ENCODE measurements at regions not wholly inside any gene's neighbourhood (a gene's known extent, or its start where the extent isn't known, plus 50 kb on each side); places are given as distances from the start of the nearest gene placed in this dataset.

- H3K36me3 ChIP-seq (ENCODE audit: control insufficient read depth, insufficient read depth, low read length), result no peaks in the 10 kb centered on the region
- 100% methylated on average over 1 of the region's 2 CpGs; no CpG with 5 or more reads in 1 of the 2 experiments for WGBS, 2 experiments (ENCODE audit: insufficient coverage in 2 of 2)
Observed at GRCh38 chr6:81820422-81820821, 67.9 kb upstream of the TENT5A start.

DNA sequence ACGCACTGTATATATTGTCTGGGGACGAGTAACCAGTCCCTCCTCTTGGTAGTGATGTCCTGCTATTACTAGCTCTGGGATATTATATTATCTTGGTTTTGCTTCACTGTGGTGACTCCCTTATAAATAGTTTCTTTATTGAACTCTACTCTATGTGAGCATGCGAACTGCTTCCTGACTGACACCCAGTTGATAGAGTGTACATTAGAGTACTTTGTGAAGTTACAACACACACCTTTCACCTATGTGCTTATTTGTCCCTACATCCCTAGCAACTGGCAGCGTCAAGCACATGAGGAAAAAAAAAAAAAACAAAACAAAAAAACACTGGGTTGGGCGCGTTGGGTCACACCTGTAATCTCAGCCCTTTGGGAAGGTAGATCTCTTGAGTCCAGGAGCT lies 67.3 kb upstream of the TENT5A start:
- H3K27ac ChIP-seq (ENCODE audit: low read depth, low read length, severe bottlenecking), result no peak overlapping the region
- no peaks in the 10 kb centered on the region for H3K4me1 ChIP-seq (ENCODE audit: control insufficient read depth, insufficient read depth, low read length, poor library complexity, severe bottlenecking)
- no peak overlapping the region for H3K4me3 ChIP-seq (ENCODE audit: extremely low read depth, insufficient read depth, low read length, poor library complexity, severe bottlenecking)
- no peaks in the 10 kb centered on the region for H3K36me3 ChIP-seq (ENCODE audit: control insufficient read depth, insufficient read depth, low read length)
- H3K9me3 ChIP-seq (ENCODE audit: control insufficient read depth, low read length), result no peaks in the 10 kb centered on the region
- 83 to 92% methylated on average over 1 to 2 of the region's 6 CpGs for WGBS, 2 experiments (ENCODE audit: insufficient coverage in 2 of 2)

More at GRCh38 chr6:81820422-81820821, 67.9 kb upstream of the TENT5A start:
- no peak overlapping the region for H3K4me3 ChIP-seq (ENCODE audit: extremely low read depth, insufficient read depth, low read length, poor library complexity, severe bottlenecking)
- H3K4me1 ChIP-seq (ENCODE audit: control insufficient read depth, insufficient read depth, low read length, poor library complexity, severe bottlenecking), result no peaks in the 10 kb centered on the region
- no peak overlapping the region for H3K27ac ChIP-seq (ENCODE audit: low read depth, low read length, severe bottlenecking)
- H3K9me3 ChIP-seq (ENCODE audit: control insufficient read depth, low read length), result no peaks in the 10 kb centered on the region

- WGBS, 2 experiments (ENCODE audit: insufficient coverage in 2 of 2), result 100% methylated on average over 2 of the region's 2 CpGs; no CpG with 5 or more reads in 1 of the 2 experiments
- H3K9me3 ChIP-seq (ENCODE audit: control insufficient read depth, low read length), result no peaks in the 10 kb centered on the region
- H3K4me1 ChIP-seq (ENCODE audit: control insufficient read depth, insufficient read depth, low read length, poor library complexity, severe bottlenecking), result no peaks in the 10 kb centered on the region
Observed at GRCh38 chr6:81818901-81819361, 66.5 kb upstream of the TENT5A start.

DNA sequence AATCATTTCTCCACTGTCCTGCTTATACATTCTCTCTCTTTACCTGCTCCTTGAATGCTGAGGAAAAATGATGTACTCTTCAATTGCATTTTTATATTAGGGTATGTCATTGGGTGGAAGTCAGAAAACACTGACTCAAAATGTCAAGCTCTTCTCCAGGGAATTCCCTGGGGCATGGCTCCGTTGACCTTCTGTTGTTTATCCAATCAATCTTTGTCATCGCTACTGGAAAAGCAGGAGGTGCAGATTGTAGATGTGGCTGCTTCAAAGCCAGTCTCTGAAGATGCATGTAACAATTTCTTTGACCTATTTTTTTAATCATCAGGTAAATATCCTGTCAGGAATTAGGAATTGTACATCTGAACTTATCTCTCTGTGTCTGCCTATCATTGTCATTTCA lies 63.9 kb upstream of the TENT5A start:
- WGBS, 2 experiments (ENCODE audit: insufficient coverage in 2 of 2), result 75% methylated on average over 2 of the region's 2 CpGs; no CpG with 5 or more reads in 1 of the 2 experiments
- no peak overlapping the region for H3K4me3 ChIP-seq (ENCODE audit: extremely low read depth, insufficient read depth, low read length, poor library complexity, severe bottlenecking)
- H3K9me3 ChIP-seq (ENCODE audit: control insufficient read depth, low read length), result no peaks in the 10 kb centered on the region
- no peaks in the 10 kb centered on the region for H3K4me1 ChIP-seq (ENCODE audit: control insufficient read depth, insufficient read depth, low read length, poor library complexity, severe bottlenecking)
- H3K36me3 ChIP-seq (ENCODE audit: control insufficient read depth, insufficient read depth, low read length), result no peaks in the 10 kb centered on the region
- H3K27ac ChIP-seq (ENCODE audit: low read depth, low read length, severe bottlenecking), result no peak overlapping the region

More at GRCh38 chr6:81818901-81819361, 66.5 kb upstream of the TENT5A start:
- no peaks in the 10 kb centered on the region for H3K36me3 ChIP-seq (ENCODE audit: control insufficient read depth, insufficient read depth, low read length)
- no peak overlapping the region for H3K27ac ChIP-seq (ENCODE audit: low read depth, low read length, severe bottlenecking)
- no peak overlapping the region for H3K4me3 ChIP-seq (ENCODE audit: extremely low read depth, insufficient read depth, low read length, poor library complexity, severe bottlenecking)

DNA sequence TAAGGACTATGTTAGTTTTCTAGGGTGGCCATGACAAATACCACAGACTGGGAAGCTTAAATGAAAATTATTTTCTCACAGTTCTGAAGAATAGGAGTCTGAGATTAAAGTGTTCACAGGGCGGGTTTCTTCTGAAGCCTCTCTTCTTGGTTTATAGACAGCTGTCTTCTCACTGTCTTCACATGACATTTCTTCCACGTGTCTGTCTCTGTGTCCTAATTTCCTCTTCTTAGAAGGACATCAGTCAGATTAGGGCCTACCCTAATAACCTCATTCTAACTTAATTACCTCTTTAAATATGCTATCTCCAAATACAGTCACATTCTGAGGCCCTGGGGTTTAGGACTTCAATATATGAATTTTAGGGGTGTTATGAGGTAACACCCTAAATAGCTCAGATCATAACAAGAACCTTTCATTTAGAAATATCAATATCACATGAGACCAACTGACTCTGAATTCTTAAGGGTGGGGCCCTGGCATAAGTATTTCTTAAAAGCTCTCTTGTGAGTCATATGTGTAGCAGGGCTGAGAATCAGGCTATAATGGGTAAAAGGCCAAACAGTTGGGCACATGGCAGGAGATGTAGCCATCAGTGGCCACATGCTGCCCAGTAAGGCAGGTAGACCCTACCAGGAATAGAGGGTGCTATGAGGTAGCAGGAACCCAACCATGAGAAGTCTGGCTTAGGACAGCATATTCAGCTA lies 62.0 kb upstream of the TENT5A start:
- Histone ChIP-seq H3K27ac (ENCODE audit: low read depth, low read length, severe bottlenecking) (no peak overlapping the region), H3K36me3 (ENCODE audit: control insufficient read depth, insufficient read depth, low read length) (no peaks in the 10 kb centered on the region), H3K9me3 (ENCODE audit: control insufficient read depth, low read length) (no peaks in the 10 kb centered on the region), H3K4me3 (ENCODE audit: extremely low read depth, insufficient read depth, low read length, poor library complexity, severe bottlenecking) (no peak overlapping the region), H3K4me1 (ENCODE audit: control insufficient read depth, insufficient read depth, low read length, poor library complexity, severe bottlenecking) (no peaks in the 10 kb centered on the region)
- WGBS, 2 experiments (ENCODE audit: insufficient coverage in 2 of 2), result 69 to 79% methylated on average over 2 of the region's 2 CpGs

DNA sequence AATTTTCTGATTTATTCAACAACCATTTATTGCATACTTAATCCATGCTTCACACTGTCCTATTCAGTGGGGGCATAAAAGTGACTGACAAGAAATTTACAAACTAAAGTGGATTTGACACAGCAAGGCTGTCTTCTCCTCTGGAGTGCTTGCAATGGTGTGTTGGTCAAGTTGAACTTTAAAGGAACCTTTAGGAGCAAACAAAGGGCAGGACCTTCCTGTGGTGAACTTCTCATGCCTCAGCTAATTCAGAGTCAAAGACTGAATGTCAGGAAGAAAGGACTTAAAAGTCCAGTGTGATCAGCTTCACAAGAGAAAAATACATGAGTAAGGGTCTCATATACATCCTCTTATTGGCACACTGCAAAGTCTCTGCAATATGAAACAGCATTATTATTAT lies 60.8 kb upstream of the TENT5A start:
- Histone ChIP-seq H3K36me3 (ENCODE audit: control insufficient read depth, insufficient read depth, low read length) (no peaks in the 10 kb centered on the region), H3K27ac (ENCODE audit: low read depth, low read length, severe bottlenecking) (no peak overlapping the region), H3K4me1 (ENCODE audit: control insufficient read depth, insufficient read depth, low read length, poor library complexity, severe bottlenecking) (no peaks in the 10 kb centered on the region), H3K4me3 (ENCODE audit: extremely low read depth, insufficient read depth, low read length, poor library complexity, severe bottlenecking) (no peak overlapping the region), H3K9me3 (ENCODE audit: control insufficient read depth, low read length) (no peaks in the 10 kb centered on the region)

GRCh38 chr6:81812401-81812800 lies 59.9 kb upstream of the TENT5A start:
- H3K4me3 ChIP-seq (ENCODE audit: extremely low read depth, insufficient read depth, low read length, poor library complexity, severe bottlenecking), result no peak overlapping the region
- no peaks in the 10 kb centered on the region for H3K9me3 ChIP-seq (ENCODE audit: control insufficient read depth, low read length)
- H3K27ac ChIP-seq (ENCODE audit: low read depth, low read length, severe bottlenecking), result no peak overlapping the region
- WGBS, 2 experiments (ENCODE audit: insufficient coverage in 2 of 2), result 93 to 95% methylated on average over 3 of the region's 4 CpGs
- no peaks in the 10 kb centered on the region for H3K4me1 ChIP-seq (ENCODE audit: control insufficient read depth, insufficient read depth, low read length, poor library complexity, severe bottlenecking)
- no peaks in the 10 kb centered on the region for H3K36me3 ChIP-seq (ENCODE audit: control insufficient read depth, insufficient read depth, low read length)

- Histone ChIP-seq H3K27ac (ENCODE audit: low read depth, low read length, severe bottlenecking) (no peak overlapping the region), H3K36me3 (ENCODE audit: control insufficient read depth, insufficient read depth, low read length) (no peaks in the 10 kb centered on the region), H3K9me3 (ENCODE audit: control insufficient read depth, low read length) (no peaks in the 10 kb centered on the region), H3K4me1 (ENCODE audit: control insufficient read depth, insufficient read depth, low read length, poor library complexity, severe bottlenecking) (no peaks in the 10 kb centered on the region), H3K4me3 (ENCODE audit: extremely low read depth, insufficient read depth, low read length, poor library complexity, severe bottlenecking) (no peak overlapping the region)
- 95 to 100% methylated on average over 3 to 4 of the region's 6 CpGs for WGBS, 2 experiments (ENCODE audit: insufficient coverage in 2 of 2)
Observed at GRCh38 chr6:81808851-81809570, 56.5 kb upstream of the TENT5A start.

- H3K36me3 ChIP-seq (ENCODE audit: control insufficient read depth, insufficient read depth, low read length), result no peaks in the 10 kb centered on the region
- H3K4me1 ChIP-seq (ENCODE audit: control insufficient read depth, insufficient read depth, low read length, poor library complexity, severe bottlenecking), result no peaks in the 10 kb centered on the region
- H3K9me3 ChIP-seq (ENCODE audit: control insufficient read depth, low read length), result no peaks in the 10 kb centered on the region
- no peak overlapping the region for H3K4me3 ChIP-seq (ENCODE audit: extremely low read depth, insufficient read depth, low read length, poor library complexity, severe bottlenecking)
- H3K27ac ChIP-seq (ENCODE audit: low read depth, low read length, severe bottlenecking), result no peak overlapping the region
- 81 to 95% methylated on average over 4 to 5 of the region's 8 CpGs for WGBS, 2 experiments (ENCODE audit: insufficient coverage in 2 of 2)
Observed at GRCh38 chr6:81806793-81807565, 54.5 kb upstream of the TENT5A start.

DNA sequence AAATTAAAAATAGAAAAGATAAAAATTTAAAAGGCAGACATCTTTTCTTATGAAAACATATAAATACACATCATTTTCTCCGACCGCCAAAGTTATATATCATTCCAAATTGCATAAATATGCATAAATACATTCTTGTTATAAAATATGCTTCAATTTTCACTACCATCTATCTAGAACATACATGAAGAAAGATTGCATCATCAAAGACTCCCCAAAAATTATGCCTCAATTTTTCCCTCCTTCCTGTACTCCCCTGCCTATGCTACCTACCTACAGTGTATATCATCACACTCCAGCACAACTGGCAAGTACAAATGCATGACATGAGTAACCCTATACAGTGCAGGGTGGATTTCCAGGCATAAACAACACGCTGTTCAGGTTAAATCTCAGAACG lies 49.9 kb upstream of the TENT5A start:
- H3K27ac ChIP-seq (ENCODE audit: low read depth, low read length, severe bottlenecking), result no peak overlapping the region
- no peak overlapping the region for H3K4me3 ChIP-seq (ENCODE audit: extremely low read depth, insufficient read depth, low read length, poor library complexity, severe bottlenecking)
- no peaks in the 10 kb centered on the region for H3K9me3 ChIP-seq (ENCODE audit: control insufficient read depth, low read length)
- H3K4me1 ChIP-seq (ENCODE audit: control insufficient read depth, insufficient read depth, low read length, poor library complexity, severe bottlenecking), result no peaks in the 10 kb centered on the region
- WGBS, 2 experiments (ENCODE audit: insufficient coverage in 2 of 2), result 100% methylated on average over 1 of the region's 4 CpGs; no CpG with 5 or more reads in 1 of the 2 experiments
- H3K36me3 ChIP-seq (ENCODE audit: control insufficient read depth, insufficient read depth, low read length), result no peaks in the 10 kb centered on the region
